ENCODE measurements at regions not wholly inside any gene's neighbourhood (a gene's known extent, or its start where the extent isn't known, plus 50 kb on each side); places are given as distances from the start of the nearest gene placed in this dataset.
"Not testable (repeated sequence)": the region's sequence is repeated elsewhere in the genome, so short reads cannot be mapped to it uniquely, and the experiment has no call there.

GRCh38 chr5:174567506-174568141, 156.8 kb upstream of the MSX2 start:
- no peak for DNase-seq

- no peak for DNase-seq
Measured at GRCh38 chr5:174570662-174571061, 153.7 kb upstream of the MSX2 start.

DNA sequence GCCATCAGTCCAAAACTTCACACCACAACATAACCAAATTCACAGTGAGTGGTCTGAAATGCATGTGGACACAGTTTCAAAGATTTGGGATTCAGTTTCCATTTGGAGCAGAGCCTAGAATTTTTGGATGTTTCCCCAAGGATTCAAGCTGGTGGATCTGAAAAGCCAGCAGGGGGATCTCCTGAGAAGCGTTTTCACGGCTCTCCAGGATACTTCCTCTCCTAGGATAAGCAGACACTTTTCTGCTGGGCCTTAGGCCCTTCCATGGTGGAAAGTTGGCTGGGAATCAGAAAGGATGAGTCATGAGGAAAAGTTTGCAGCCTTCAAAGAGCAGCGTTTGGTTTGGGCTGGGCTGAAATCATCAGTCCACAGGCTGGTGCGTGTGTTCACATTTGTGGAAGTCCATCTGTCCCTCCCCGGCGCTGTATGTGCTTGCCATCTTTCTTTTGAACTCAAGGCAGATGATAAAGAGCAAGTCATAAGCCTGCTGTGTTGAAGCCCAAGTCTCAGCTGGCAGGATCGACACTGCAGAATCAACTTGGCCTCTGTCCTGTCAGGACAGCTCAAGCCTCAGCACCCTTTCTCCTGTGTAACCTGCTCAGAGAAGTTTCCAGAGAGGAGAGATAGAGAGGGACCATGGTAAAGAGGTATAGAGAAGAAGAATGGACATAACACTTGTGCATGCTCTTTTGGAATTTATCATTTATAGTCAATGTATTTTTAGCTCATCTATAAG, 152.6 kb upstream of the MSX2 start:
- DNase-seq, result no peak

GRCh38 chr5:174572591-174572990, 151.8 kb upstream of the MSX2 start:
- DNase-seq, result no peak

DNA sequence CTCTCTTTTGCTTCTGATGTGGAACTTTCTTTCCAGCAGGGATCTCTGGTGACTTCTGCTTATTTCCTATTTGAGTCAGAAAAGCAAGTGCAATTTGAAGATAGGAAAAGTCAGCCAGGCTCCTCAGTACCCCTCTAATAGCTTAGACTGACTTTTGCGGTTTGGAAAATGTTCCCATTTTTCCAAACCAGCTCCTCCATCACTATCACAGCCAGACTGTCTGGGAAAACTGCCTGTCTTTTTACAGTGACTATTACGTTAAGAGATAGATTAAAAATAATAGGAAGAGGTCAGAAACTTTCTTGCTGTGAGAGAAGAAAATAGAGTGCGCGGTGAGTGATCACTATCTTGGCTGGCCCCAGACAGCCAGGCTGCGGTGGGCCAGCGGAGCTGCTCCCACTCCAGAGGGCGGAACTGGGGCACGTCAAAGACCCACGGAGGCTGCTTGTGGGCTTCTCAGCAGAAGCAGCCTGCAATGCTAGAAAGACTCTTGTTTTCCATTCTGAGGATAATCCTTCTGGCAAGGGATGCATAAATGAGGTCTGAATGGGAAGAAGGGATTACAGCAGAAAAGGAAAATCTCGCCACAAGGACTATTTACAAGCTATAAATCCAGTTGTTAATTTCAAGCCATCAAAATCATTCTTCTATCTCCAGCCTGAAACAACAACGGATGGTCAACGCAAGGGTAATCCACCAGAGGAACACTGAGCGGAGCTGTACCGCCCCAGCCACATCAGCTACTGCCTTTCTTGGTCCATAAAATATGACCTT, 151.0 kb upstream of the MSX2 start:
- no peak for DNase-seq

GRCh38 chr5:174575043-174575442, 149.3 kb upstream of the MSX2 start:
- DNase-seq, result no peak

DNA sequence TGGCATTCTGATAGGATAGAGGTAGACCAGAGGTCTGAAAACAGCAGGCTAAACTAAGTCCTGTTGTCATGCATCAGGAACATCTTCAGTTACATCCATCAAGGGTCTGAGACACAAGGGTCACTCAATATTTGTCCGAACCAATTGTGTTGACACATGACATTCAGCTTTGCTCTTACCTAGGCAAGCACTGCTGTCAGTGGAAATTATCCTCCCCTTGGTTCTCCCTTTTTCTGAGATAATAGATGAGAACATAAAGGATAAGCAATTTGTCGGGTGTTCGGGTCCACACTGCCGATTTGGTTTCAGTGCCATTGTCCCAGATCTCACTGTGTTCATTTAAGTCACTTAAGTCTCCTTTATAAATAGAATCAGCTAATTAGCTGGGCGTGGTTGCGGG, 148.3 kb upstream of the MSX2 start:
- no peak for DNase-seq

GRCh38 chr5:174581479-174581878, 142.9 kb upstream of the MSX2 start:
- DNase-seq, result no peak

- DNase-seq, result no peak
Measured at GRCh38 chr5:174581894-174582293, 142.5 kb upstream of the MSX2 start.

DNA sequence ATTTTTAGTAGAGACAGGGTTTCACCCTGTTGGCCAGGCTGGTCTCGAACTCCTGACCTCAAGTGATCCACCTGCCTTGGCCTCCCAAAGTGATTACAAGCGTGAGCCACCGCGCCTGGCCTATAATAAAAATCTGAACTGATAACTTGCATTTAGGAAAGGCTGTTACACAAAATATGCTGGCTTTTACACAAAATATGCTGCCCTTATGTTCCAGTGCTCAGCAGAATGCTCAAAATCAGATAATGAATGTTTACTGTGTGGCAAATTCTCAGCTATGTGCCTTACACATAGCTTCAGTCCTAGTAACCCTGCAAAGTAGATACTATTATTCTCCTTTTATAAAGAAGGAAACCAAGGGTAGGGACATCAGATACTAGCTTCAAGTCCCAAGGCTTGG, 141.3 kb upstream of the MSX2 start:
- no peak for DNase-seq

DNA sequence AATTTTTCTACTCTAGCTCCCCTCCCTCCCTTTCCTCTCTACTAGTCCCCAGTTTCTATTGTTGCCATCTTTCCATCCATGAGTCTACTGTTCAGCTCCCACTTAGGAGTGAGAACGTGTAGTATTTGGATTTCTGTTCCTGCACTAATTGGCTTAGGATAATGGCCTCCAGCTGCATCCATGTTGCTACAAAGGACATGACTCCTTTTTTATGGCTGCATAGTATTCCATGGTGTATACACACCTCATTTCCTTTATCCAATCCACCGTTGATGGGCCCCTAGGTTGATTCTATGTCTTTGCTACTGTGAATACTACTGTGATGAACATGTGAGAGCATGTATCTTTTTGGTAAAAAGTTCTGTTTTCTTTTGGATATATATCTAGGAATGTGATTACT, 138.9 kb upstream of the MSX2 start:
- no peak for DNase-seq

DNA sequence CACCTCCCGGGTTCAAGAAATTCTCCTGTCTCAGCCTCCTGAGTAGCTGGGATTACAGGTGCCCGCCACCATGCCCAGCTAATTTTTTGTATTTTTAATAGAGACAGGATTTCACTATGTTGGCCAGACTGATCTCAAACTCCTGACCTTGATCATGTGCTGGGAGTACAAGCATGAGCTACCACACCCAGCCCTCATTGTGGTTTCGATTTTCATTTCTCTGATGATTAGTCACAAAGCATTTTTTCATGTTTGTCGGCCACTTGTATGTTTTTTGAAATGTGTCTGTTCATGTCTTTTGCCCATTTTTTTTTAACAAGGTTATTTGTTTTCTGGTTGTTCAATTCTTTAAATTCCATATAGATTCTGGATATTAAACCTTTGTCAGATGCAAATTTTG, 138.2 kb upstream of the MSX2 start:
- DNase-seq, result not testable (repeated sequence)

GRCh38 chr5:174589011-174589410, 135.4 kb upstream of the MSX2 start:
- no peak for DNase-seq

DNA sequence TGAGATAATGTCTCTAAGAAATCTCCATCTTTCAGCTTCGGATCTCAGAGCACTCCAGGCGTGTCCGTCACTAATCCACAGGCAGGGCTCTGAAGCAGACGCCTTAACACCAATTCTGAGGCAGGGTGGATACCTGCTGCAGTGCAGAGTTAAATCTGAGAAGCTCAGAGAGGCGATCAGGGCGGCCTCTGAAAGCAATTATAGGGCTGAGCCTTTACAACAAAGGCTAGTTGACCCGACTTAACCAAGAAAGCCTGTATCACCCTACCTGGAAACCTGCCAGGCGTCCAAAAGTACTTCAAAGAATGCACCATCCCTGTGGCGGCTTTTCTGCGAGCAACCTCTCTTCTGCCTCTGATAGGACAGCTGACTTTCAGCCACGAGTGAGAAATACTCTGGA, 134.8 kb upstream of the MSX2 start:
- DNase-seq, result no peak

DNA sequence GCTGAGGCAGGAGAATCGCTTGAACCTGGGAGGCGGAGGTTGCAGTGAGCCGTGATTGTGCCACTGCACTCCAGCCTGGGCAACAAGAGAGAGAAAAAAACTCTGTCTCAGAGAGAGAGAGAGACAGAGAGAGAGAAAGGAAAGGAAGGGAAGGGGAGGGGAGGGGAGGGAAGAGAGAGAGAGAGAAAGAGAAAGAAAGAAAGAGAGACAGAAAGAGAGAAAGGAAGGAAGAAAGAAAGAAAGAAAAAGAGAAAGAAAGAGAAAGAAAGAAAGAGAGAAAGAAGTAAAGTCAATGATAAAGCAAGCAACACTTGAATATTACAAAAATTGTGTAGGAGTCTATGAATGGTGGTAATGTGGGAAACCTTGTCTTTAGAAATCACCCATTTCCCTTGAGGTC, 133.6 kb upstream of the MSX2 start:
- DNase-seq, result no peak

DNA sequence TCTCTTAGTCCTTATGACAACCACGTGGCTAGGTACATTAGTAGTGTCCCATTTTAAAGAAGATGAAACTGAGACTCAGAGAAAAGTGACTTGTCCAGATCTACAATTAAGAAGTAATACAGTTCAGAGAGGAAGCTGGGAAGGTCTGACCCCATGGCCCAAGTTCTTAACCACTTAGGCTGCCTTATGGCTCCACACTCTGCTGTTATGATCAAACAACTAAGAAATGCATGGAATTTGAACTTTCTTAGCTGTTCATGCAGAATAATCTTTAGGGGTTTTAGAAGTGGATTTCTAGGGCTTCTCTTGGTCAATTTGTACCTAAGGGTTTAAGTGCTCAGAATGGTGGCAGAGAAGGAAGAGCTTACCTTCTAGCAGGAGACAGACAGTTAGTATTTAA, 128.0 kb upstream of the MSX2 start:
- DNase-seq, result no peak

DNA sequence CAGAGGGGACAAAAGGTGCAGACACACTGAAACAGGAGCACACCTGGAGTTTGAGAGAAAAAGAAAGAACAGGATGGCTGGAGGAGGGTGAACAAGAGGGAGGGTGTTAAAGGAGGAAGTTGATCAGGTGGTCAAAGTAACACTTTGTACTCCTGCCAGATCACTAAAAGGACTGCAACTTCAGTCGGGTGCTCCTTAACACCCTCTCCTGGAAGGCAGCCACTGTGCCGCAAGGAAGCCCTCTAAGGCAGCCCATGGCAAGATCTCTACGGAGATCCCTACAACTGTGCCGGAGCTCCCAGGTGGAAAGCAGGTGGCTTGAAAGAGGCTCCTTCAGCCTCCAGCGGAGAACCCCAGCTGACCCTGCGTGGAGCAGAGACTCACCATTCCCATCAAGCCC, 124.4 kb upstream of the MSX2 start:
- DNase-seq, result no peak

GRCh38 chr5:174601946-174602345, 122.4 kb upstream of the MSX2 start:
- no peak for DNase-seq

GRCh38 chr5:174606153-174606552, 118.2 kb upstream of the MSX2 start:
- DNase-seq, result no peak

- no peak for DNase-seq
Measured at GRCh38 chr5:174606646-174607045, 117.7 kb upstream of the MSX2 start.

- DNase-seq, result no peak
Measured at GRCh38 chr5:174607205-174607604, 117.2 kb upstream of the MSX2 start.

DNA sequence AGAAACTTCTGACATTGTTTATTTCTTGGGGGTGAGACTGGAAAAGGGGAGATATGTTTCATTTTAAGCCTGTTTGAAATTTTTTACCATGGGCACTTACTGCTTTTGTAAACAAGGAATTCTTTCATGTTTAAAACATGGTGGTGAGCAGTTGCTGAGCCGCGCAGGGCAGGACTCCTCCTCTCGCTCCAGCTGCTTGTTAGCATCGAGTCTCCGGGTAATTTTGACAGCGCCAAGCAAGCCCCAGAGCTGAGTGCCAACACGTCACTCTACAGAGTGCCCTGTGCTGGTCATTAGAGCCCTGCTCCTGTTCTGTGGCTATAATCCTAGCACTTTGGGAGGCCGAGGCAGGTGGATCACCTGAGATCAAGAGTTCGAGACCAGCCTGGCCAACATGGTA, 116.5 kb upstream of the MSX2 start:
- DNase-seq, result no peak

DNA sequence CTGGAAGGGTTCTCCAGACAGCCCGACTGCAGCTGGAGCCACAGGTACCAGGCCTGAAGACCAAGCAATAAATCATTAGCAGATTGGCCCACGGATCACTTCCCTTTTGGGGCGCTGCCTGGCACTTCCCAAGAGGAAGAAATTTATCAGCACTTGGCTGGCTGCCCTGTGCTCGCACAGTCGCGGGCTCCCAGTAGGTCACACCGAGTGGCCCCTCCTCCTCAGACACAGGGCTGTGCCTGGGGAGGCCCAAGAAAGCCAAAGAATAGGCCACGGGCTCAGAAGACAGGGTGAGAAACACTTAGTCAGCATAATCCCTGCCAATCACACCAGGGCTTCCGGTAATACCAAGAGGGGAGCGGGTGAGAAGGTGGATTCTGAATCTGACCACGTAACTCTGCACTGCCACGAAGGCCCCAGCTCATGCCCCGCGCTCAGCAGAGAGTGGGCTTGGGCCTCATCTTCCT, 115.7 kb upstream of the MSX2 start:
- no peak for DNase-seq

DNA sequence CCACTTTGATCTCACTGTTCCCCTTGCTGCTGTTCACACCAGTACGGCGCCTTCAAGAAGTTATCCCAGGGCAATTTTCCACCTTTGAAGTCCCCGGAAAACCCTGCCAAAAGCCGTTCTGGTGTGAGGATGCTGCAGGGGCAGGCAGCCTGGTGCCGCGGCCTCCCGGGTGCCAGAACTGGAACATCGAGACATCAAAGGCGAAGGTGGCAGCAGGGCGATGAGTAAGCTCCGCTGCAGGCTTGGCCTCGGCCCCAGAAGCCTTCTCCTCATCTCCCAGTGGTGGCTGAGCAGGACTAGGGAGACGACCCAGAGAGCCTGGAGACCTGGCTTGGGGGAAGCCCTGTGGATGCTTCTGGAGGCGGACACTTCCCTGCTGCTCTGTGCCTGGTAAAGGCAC, 115.3 kb upstream of the MSX2 start:
- no peak for DNase-seq

Data from NCI-H510A (cell line).